ENCODE measurements at regions not wholly inside any gene's neighbourhood (a gene's known extent, or its start where the extent isn't known, plus 50 kb on each side); places are given as distances from the start of the nearest gene placed in this dataset.

- H3K4me3 ChIP-seq (ENCODE audit: low read length in 3 of 3) = no peak overlapping the region
- H3K36me3 ChIP-seq (ENCODE audit: control insufficient read depth in 3 of 3, insufficient read depth in 3 of 3, low read length in 3 of 3) = no peaks in the 10 kb centered on the region
- H3K9me3 ChIP-seq (ENCODE audit: control insufficient read depth in 3 of 3, low read length in 3 of 3) = peaks cover 0 to 2% (median 0%) of the 10 kb centered on the region in 3 donors
- H3K9ac ChIP-seq (ENCODE audit: low read depth in 1 of 3, low read length in 3 of 3) = no peak overlapping the region
- H3K4me1 ChIP-seq (ENCODE audit: control insufficient read depth in 3 of 3, insufficient read depth in 3 of 3, low read length in 3 of 3) = no peaks in the 10 kb centered on the region
- H3K27ac ChIP-seq (ENCODE audit: low read depth, low read length) = no peak overlapping the region
- no peaks in the 10 kb centered on the region for H3K27me3 ChIP-seq (ENCODE audit: control insufficient read depth in 3 of 3, insufficient read depth in 3 of 3, low read length in 3 of 3)
These were observed 167.6 kb upstream of the EOMES start for GRCh38 chr3:27889745-27890144.

GRCh38 chr3:27900316-27900715, 178.2 kb upstream of the EOMES start:
- Histone ChIP-seq H3K27ac (ENCODE audit: low read depth, low read length) (no peak overlapping the region), H3K4me1 (ENCODE audit: control insufficient read depth in 3 of 3, insufficient read depth in 3 of 3, low read length in 3 of 3) (no peaks in the 10 kb centered on the region), H3K36me3 (ENCODE audit: control insufficient read depth in 3 of 3, insufficient read depth in 3 of 3, low read length in 3 of 3) (no peaks in the 10 kb centered on the region), H3K27me3 (ENCODE audit: control insufficient read depth in 3 of 3, insufficient read depth in 3 of 3, low read length in 3 of 3) (no peaks in the 10 kb centered on the region), H3K9me3 (ENCODE audit: control insufficient read depth in 3 of 3, low read length in 3 of 3) (no peaks in the 10 kb centered on the region), H3K4me3 (ENCODE audit: low read length in 3 of 3) (no peak overlapping the region), H3K9ac (ENCODE audit: low read depth in 1 of 3, low read length in 3 of 3) (no peak overlapping the region)

DNA sequence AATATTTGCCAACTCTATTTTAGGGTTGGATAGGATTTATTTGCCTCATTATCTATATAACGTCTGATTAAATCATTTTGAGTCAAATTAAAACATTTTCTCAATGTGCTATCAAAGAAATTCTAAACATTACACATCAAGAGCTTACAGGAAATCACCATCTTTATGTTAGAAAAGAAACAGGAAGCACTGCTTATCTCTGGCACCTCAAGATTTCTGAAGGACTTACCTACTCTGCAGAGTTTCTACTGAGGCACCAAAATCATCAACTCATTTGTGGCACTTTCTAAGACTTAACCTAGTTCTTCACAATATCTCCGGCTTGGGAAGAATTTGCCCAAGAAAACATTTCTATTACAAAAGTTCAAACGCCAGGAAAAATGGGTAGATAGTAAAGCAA, 181.3 kb upstream of the EOMES start:
- no peaks in the 10 kb centered on the region for H3K9me3 ChIP-seq (ENCODE audit: control insufficient read depth in 3 of 3, low read length in 3 of 3)
- H3K27me3 ChIP-seq (ENCODE audit: control insufficient read depth in 3 of 3, insufficient read depth in 3 of 3, low read length in 3 of 3) = no peaks in the 10 kb centered on the region
- H3K4me1 ChIP-seq (ENCODE audit: control insufficient read depth in 3 of 3, insufficient read depth in 3 of 3, low read length in 3 of 3) = no peaks in the 10 kb centered on the region
- H3K36me3 ChIP-seq (ENCODE audit: control insufficient read depth in 3 of 3, insufficient read depth in 3 of 3, low read length in 3 of 3) = no peaks in the 10 kb centered on the region
- H3K4me3 ChIP-seq (ENCODE audit: low read length in 3 of 3) = no peak overlapping the region
- no peak overlapping the region for H3K9ac ChIP-seq (ENCODE audit: low read depth in 1 of 3, low read length in 3 of 3)
- no peak overlapping the region for H3K27ac ChIP-seq (ENCODE audit: low read depth, low read length)

DNA sequence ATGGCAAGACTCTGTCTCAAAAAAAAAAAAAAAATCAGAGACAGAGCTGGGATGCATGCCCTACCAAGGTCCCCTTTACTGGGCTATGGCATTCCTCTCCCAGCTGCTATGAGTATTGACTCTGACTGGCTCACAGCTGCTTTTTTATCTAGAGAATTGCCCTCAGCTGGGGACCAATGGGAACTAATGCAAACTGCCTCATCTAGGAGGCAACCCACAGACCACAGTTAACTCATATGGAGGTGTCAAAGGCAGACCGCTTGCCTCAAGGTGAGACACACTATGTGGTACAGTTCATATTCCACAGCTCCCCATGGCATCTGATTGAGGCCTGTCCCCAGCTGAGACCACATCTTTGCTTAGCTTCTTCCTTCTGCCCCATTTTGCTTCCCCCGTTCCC, 183.5 kb upstream of the EOMES start:
- Histone ChIP-seq H3K27ac (ENCODE audit: low read depth, low read length) (no peak overlapping the region), H3K9me3 (ENCODE audit: control insufficient read depth in 3 of 3, low read length in 3 of 3) (no peaks in the 10 kb centered on the region), H3K9ac (ENCODE audit: low read depth in 1 of 3, low read length in 3 of 3) (no peak overlapping the region), H3K27me3 (ENCODE audit: control insufficient read depth in 3 of 3, insufficient read depth in 3 of 3, low read length in 3 of 3) (no peaks in the 10 kb centered on the region), H3K36me3 (ENCODE audit: control insufficient read depth in 3 of 3, insufficient read depth in 3 of 3, low read length in 3 of 3) (no peaks in the 10 kb centered on the region), H3K4me3 (ENCODE audit: low read length in 3 of 3) (no peak overlapping the region), H3K4me1 (ENCODE audit: control insufficient read depth in 3 of 3, insufficient read depth in 3 of 3, low read length in 3 of 3) (no peaks in the 10 kb centered on the region)

DNA sequence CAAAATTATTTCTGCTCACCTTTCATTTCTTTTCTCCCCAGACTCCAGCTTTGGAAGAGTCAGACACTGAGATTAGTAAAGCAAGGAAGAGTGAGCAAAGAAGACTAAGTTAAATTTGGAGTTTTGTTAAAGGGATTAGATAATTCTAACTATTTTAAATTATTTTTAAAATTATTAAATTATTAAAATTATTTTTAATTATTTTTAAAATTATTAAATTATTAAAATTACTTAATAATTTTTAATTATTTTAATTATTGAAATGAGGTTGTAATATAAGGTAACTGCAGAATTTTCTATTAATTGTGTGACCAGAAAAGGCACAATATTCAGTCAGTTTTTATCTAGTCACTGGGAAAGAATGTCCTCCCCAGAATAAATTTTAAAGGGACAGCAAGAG, 185.0 kb upstream of the EOMES start:
- Histone ChIP-seq H3K9ac (ENCODE audit: low read depth in 1 of 3, low read length in 3 of 3) (no peak overlapping the region), H3K9me3 (ENCODE audit: control insufficient read depth in 3 of 3, low read length in 3 of 3) (no peaks in the 10 kb centered on the region), H3K36me3 (ENCODE audit: control insufficient read depth in 3 of 3, insufficient read depth in 3 of 3, low read length in 3 of 3) (no peaks in the 10 kb centered on the region), H3K4me3 (ENCODE audit: low read length in 3 of 3) (no peak overlapping the region), H3K27me3 (ENCODE audit: control insufficient read depth in 3 of 3, insufficient read depth in 3 of 3, low read length in 3 of 3) (no peaks in the 10 kb centered on the region), H3K27ac (ENCODE audit: low read depth, low read length) (no peak overlapping the region), H3K4me1 (ENCODE audit: control insufficient read depth in 3 of 3, insufficient read depth in 3 of 3, low read length in 3 of 3) (no peaks in the 10 kb centered on the region)

GRCh38 chr3:27907929-27908328, 185.8 kb upstream of the EOMES start:
- Histone ChIP-seq H3K9me3 (ENCODE audit: control insufficient read depth in 3 of 3, low read length in 3 of 3) (no peaks in the 10 kb centered on the region), H3K4me1 (ENCODE audit: control insufficient read depth in 3 of 3, insufficient read depth in 3 of 3, low read length in 3 of 3) (no peaks in the 10 kb centered on the region), H3K4me3 (ENCODE audit: low read length in 3 of 3) (no peak overlapping the region), H3K36me3 (ENCODE audit: control insufficient read depth in 3 of 3, insufficient read depth in 3 of 3, low read length in 3 of 3) (no peaks in the 10 kb centered on the region), H3K27ac (ENCODE audit: low read depth, low read length) (no peak overlapping the region), H3K9ac (ENCODE audit: low read depth in 1 of 3, low read length in 3 of 3) (no peak overlapping the region), H3K27me3 (ENCODE audit: control insufficient read depth in 3 of 3, insufficient read depth in 3 of 3, low read length in 3 of 3) (no peaks in the 10 kb centered on the region)

GRCh38 chr3:27910456-27910855, 188.3 kb upstream of the EOMES start:
- Histone ChIP-seq H3K27ac (ENCODE audit: low read depth, low read length) (no peak overlapping the region), H3K9me3 (ENCODE audit: control insufficient read depth in 3 of 3, low read length in 3 of 3) (no peaks in the 10 kb centered on the region), H3K36me3 (ENCODE audit: control insufficient read depth in 3 of 3, insufficient read depth in 3 of 3, low read length in 3 of 3) (no peaks in the 10 kb centered on the region), H3K4me1 (ENCODE audit: control insufficient read depth in 3 of 3, insufficient read depth in 3 of 3, low read length in 3 of 3) (no peaks in the 10 kb centered on the region), H3K9ac (ENCODE audit: low read depth in 1 of 3, low read length in 3 of 3) (no peak overlapping the region), H3K27me3 (ENCODE audit: control insufficient read depth in 3 of 3, insufficient read depth in 3 of 3, low read length in 3 of 3) (no peaks in the 10 kb centered on the region), H3K4me3 (ENCODE audit: low read length in 3 of 3) (no peak overlapping the region)

- H3K9me3 ChIP-seq (ENCODE audit: control insufficient read depth in 3 of 3, low read length in 3 of 3) = no peaks in the 10 kb centered on the region
- no peaks in the 10 kb centered on the region for H3K27me3 ChIP-seq (ENCODE audit: control insufficient read depth in 3 of 3, insufficient read depth in 3 of 3, low read length in 3 of 3)
- H3K27ac ChIP-seq (ENCODE audit: low read depth, low read length) = no peak overlapping the region
- no peaks in the 10 kb centered on the region for H3K4me1 ChIP-seq (ENCODE audit: control insufficient read depth in 3 of 3, insufficient read depth in 3 of 3, low read length in 3 of 3)
- no peak overlapping the region for H3K4me3 ChIP-seq (ENCODE audit: low read length in 3 of 3)
- H3K36me3 ChIP-seq (ENCODE audit: control insufficient read depth in 3 of 3, insufficient read depth in 3 of 3, low read length in 3 of 3) = no peaks in the 10 kb centered on the region
- H3K9ac ChIP-seq (ENCODE audit: low read depth in 1 of 3, low read length in 3 of 3) = no peak overlapping the region
These were observed 192.1 kb upstream of the EOMES start for GRCh38 chr3:27914199-27914598.

GRCh38 chr3:27923349-27924068, 201.4 kb upstream of the EOMES start:
- no peaks in the 10 kb centered on the region for H3K4me1 ChIP-seq (ENCODE audit: control insufficient read depth in 3 of 3, insufficient read depth in 3 of 3, low read length in 3 of 3)

GRCh38 chr3:27927882-27928281, 205.8 kb upstream of the EOMES start:
- no peak overlapping the region for H3K27ac ChIP-seq (ENCODE audit: low read depth, low read length)
- H3K27me3 ChIP-seq (ENCODE audit: control insufficient read depth in 3 of 3, insufficient read depth in 3 of 3, low read length in 3 of 3) = no peaks in the 10 kb centered on the region
- H3K9me3 ChIP-seq (ENCODE audit: control insufficient read depth in 3 of 3, low read length in 3 of 3) = no peaks in the 10 kb centered on the region
- H3K4me3 ChIP-seq (ENCODE audit: low read length in 3 of 3) = no peak overlapping the region
- no peaks in the 10 kb centered on the region for H3K4me1 ChIP-seq (ENCODE audit: control insufficient read depth in 3 of 3, insufficient read depth in 3 of 3, low read length in 3 of 3)
- no peak overlapping the region for H3K9ac ChIP-seq (ENCODE audit: low read depth in 1 of 3, low read length in 3 of 3)
- no peaks in the 10 kb centered on the region for H3K36me3 ChIP-seq (ENCODE audit: control insufficient read depth in 3 of 3, insufficient read depth in 3 of 3, low read length in 3 of 3)

More at GRCh38 chr3:27923349-27924068, 201.4 kb upstream of the EOMES start:
- no peaks in the 10 kb centered on the region for H3K36me3 ChIP-seq (ENCODE audit: control insufficient read depth in 3 of 3, insufficient read depth in 3 of 3, low read length in 3 of 3)
- no peak overlapping the region for H3K9ac ChIP-seq (ENCODE audit: low read depth in 1 of 3, low read length in 3 of 3)
- no peaks in the 10 kb centered on the region for H3K9me3 ChIP-seq (ENCODE audit: control insufficient read depth in 3 of 3, low read length in 3 of 3)
- H3K27me3 ChIP-seq (ENCODE audit: control insufficient read depth in 3 of 3, insufficient read depth in 3 of 3, low read length in 3 of 3) = no peaks in the 10 kb centered on the region
- H3K27ac ChIP-seq (ENCODE audit: low read depth, low read length) = no peak overlapping the region
- H3K4me3 ChIP-seq (ENCODE audit: low read length in 3 of 3) = no peak overlapping the region
